WTC11 (cell line): ENCODE measurements at regions not wholly inside any gene's neighbourhood (a gene's known extent, or its start where the extent isn't known, plus 50 kb on each side); places are given as distances from the start of the nearest gene placed in this dataset.

Experiments
- ATAC-seq: fragments of 200-7000 bp; cut with Tn5 transposase; 2 replicates; pipeline ENCODE4 v1.10.0; 2021; ENCODE audit warnings: mild to moderate bottlenecking, moderate library complexity
- CTCF ChIA-PET: fragments of 300-600 bp; sonication (Branson Sonifier 250); formaldehyde crosslinking; loops from one replicate; lab custom pipeline; 2021; ENCODE audit warnings: antibody characterized with exemption; lab: Charles Lee
- POLR2A ChIA-PET: fragments of 350-600 bp; sonication (Branson Sonifier 250); formaldehyde crosslinking; loops from one replicate; lab custom pipeline; 2021; ENCODE audit warnings: antibody characterized with exemption; lab: Charles Lee
- DNase-seq: peaks from one replicate; pipeline ENCODE4 v3.0.0; 2021; ENCODE audit warnings: low spot score
- H3K27ac Mint-ChIP-seq: 2 replicates; pipeline ENCODE4 v1.8.0; 2021; ENCODE audit warnings: mixed read lengths
- H3K27me3 Mint-ChIP-seq: 2 replicates; pipeline ENCODE4 v1.8.0; 2021; ENCODE audit warnings: low read depth, mild to moderate bottlenecking, moderate library complexity, mixed read lengths
- H3K36me3 Mint-ChIP-seq: 2 replicates; pipeline ENCODE4 v1.8.0; 2021; ENCODE audit warnings: mixed read lengths
- H3K4me1 Mint-ChIP-seq: 2 replicates; pipeline ENCODE4 v1.8.0; 2022; ENCODE audit warnings: mixed read lengths
- H3K4me3 Mint-ChIP-seq: 2 replicates; pipeline ENCODE4 v1.8.0; 2021; ENCODE audit warnings: mild to moderate bottlenecking, moderate library complexity, mixed read lengths
- H3K9me3 Mint-ChIP-seq: 2 replicates; pipeline ENCODE4 v1.8.0; 2021; ENCODE audit warnings: mixed read lengths
- AR ChIP-seq: fragments of 250-450 bp; sonication (Bioruptor Pico); IDR thresholded peaks from 2 replicates; pipeline ENCODE4 v1.9.0; 2021; ENCODE audit warnings: mild to moderate bottlenecking
- CREM ChIP-seq: sonication (generic); formaldehyde crosslinking; IDR thresholded peaks from 2 replicates; pipeline ENCODE4 v1.8.1; 2022; ENCODE audit warnings: mild to moderate bottlenecking, missing genetic modification reagents, moderate library complexity
- E2F1 ChIP-seq: sonication (generic); formaldehyde crosslinking; IDR thresholded peaks from 2 replicates; pipeline ENCODE4 v1.8.0; 2022; ENCODE audit warnings: mild to moderate bottlenecking, missing genetic modification reagents
- E2F4 ChIP-seq: sonication (generic); formaldehyde crosslinking; IDR thresholded peaks from 2 replicates; pipeline ENCODE4 v1.8.1; 2022; ENCODE audit warnings: low read depth, mild to moderate bottlenecking, moderate library complexity, missing genetic modification reagents, borderline replicate concordance
- FOXK1 ChIP-seq: sonication (generic); formaldehyde crosslinking; IDR thresholded peaks from 2 replicates; pipeline ENCODE4 v1.8.0; 2022; ENCODE audit warnings: mild to moderate bottlenecking, moderate library complexity, missing genetic modification reagents
- HMGA2 ChIP-seq: fragments of 250-450 bp; sonication (Bioruptor Pico); IDR thresholded peaks from 2 replicates; pipeline ENCODE4 v1.4.0; 2021; ENCODE audit warnings: mild to moderate bottlenecking, moderate library complexity
- MLX ChIP-seq: sonication (generic); formaldehyde crosslinking; IDR thresholded peaks from 2 replicates; pipeline ENCODE4 v1.8.1; 2023; ENCODE audit warnings: mild to moderate bottlenecking, missing genetic modification reagents, moderate library complexity
- NFATC4 ChIP-seq: fragments of 250-450 bp; sonication (Bioruptor Pico); IDR thresholded peaks from 2 replicates; pipeline ENCODE4 v1.9.0; 2021; ENCODE audit warnings: mild to moderate bottlenecking
- RORB ChIP-seq: fragments of 250-450 bp; sonication (Bioruptor Pico); IDR thresholded peaks from 2 replicates; pipeline ENCODE4 v1.9.0; 2021; ENCODE audit warnings: mild to moderate bottlenecking
- STAT6 ChIP-seq: sonication (generic); formaldehyde crosslinking; conservative IDR thresholded peaks from 2 replicates; pipeline ENCODE4 v1.8.1; 2023; ENCODE audit warnings: mild to moderate bottlenecking, low read depth, missing genetic modification reagents, moderate library complexity
- ZNF396 ChIP-seq: fragments of 250-450 bp; sonication (Bioruptor Pico); IDR thresholded peaks from 2 replicates; pipeline ENCODE4 v1.8.0; 2021; ENCODE audit warnings: mild to moderate bottlenecking, moderate library complexity, borderline replicate concordance
- ZNF423 ChIP-seq: fragments of 250-450 bp; sonication (Bioruptor Pico); IDR thresholded peaks from 2 replicates; pipeline ENCODE4 v2.1.2; 2022; ENCODE audit warnings: mild to moderate bottlenecking, moderate library complexity
- ZNF425 ChIP-seq: fragments of 250-450 bp; sonication (Bioruptor Pico); conservative IDR thresholded peaks from 2 replicates; pipeline ENCODE4 v1.9.0; 2021; ENCODE audit warnings: mild to moderate bottlenecking
- ZNF671 ChIP-seq: fragments of 250-450 bp; sonication (Bioruptor Pico); IDR thresholded peaks from 2 replicates; pipeline ENCODE4 v1.8.0; 2021; ENCODE audit warnings: mild to moderate bottlenecking
- TF ChIP-seq, protein P1 (sequence below): sonication (generic); formaldehyde crosslinking; IDR thresholded peaks from 2 replicates; pipeline ENCODE4 v1.8.1; 2023; ENCODE audit warnings: mild to moderate bottlenecking, missing genetic modification reagents, moderate library complexity
- TF ChIP-seq, protein P2 (sequence below): sonication (generic); formaldehyde crosslinking; IDR thresholded peaks from 2 replicates; pipeline ENCODE4 v1.8.1; 2022; ENCODE audit warnings: mild to moderate bottlenecking, missing genetic modification reagents, moderate library complexity, borderline replicate concordance
- TF ChIP-seq, protein P3 (sequence below): sonication (generic); formaldehyde crosslinking; IDR thresholded peaks from 2 replicates; pipeline ENCODE4 v1.8.1; 2022; ENCODE audit warnings: missing genetic modification reagents, borderline replicate concordance

DNA sequence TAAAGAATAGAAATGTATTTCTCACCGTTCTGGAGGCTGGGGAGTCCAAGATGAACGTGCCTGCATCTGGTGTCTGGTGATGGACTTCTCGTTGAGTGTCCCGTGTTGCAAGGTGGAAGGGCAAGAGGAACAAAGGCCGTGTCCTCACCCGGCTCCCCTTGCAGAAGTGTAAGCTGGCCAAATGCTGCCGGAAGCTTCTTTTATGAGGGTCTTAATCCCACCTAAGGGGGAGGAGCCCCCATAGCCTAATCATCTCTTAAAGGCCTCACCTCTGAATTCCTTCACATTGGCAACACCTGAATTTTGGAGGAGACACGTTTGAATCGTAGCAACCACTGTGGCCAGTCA is 99.1 kb upstream of the DAP start (continued):
- TF ChIP-seq, protein P1, sequence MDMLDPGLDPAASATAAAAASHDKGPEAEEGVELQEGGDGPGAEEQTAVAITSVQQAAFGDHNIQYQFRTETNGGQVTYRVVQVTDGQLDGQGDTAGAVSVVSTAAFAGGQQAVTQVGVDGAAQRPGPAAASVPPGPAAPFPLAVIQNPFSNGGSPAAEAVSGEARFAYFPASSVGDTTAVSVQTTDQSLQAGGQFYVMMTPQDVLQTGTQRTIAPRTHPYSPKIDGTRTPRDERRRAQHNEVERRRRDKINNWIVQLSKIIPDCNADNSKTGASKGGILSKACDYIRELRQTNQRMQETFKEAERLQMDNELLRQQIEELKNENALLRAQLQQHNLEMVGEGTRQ: no peak

DNA sequence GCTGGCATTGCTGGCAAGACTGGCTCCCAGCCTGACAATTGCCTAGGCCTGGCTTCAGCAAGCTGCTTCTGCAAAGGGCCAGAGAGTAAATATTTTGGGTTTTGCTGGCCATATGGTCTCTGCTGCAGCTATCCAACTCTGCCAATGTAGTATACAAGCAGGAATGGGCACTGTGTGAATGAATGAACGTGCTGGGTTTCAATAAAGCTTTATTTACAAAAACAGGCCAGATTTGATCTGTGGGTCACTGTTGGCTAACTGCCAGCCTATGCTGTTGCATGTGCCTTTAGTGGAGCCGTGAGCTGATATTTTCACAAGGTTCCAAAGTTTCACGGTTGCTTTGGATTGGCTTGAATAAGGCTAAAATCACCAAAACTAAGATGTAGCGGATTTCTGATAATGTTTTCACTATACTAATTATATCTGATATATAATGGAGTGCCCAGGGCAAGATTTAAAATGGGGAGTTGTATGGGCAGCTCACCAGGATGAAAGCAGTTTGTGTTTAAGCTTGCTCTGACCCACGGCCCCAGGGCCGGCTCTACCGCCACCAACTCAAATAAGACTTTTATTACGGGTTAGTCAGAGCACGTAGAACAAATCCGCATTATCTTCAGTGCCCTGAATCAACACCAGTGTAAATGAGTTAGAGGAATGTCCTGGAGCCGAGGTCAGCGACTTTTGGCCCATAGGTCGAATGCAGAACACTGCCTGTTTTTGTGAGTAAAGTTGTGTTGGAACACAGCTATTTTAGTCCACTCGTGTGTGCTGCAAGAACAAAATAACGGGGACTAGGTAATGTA is 98.6 kb upstream of the DAP start:
- DNase-seq: no peak
- CTCF ChIA-PET: interaction anchor here (0.6 kb wide), 1 partner anchor 59 kb away, joined by 3 read pairs; no protein-coding TSS in a partner anchor
- Mint-ChIP-seq H3K27ac (no peak overlapping the region), H3K9me3 (no peaks in the 10 kb centered on the region), H3K27me3 (peaks cover 22% of the 10 kb centered on the region), H3K4me3 (no peak overlapping the region), H3K36me3 (no peaks in the 10 kb centered on the region), H3K4me1 (peaks cover 23% of the 10 kb centered on the region)
- POLR2A ChIA-PET: no interaction called here
- TF ChIP-seq CREM (no peak), FOXK1 (CRISPR knock-in tag) (no peak), ZNF423 (no peak), ZNF425 (CRISPR knock-in tag) (no peak), ZNF396 (CRISPR knock-in tag) (no peak), NFATC4 (CRISPR knock-in tag) (no peak)
- TF ChIP-seq, protein P2, sequence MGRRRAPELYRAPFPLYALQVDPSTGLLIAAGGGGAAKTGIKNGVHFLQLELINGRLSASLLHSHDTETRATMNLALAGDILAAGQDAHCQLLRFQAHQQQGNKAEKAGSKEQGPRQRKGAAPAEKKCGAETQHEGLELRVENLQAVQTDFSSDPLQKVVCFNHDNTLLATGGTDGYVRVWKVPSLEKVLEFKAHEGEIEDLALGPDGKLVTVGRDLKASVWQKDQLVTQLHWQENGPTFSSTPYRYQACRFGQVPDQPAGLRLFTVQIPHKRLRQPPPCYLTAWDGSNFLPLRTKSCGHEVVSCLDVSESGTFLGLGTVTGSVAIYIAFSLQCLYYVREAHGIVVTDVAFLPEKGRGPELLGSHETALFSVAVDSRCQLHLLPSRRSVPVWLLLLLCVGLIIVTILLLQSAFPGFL (CRISPR knock-in tag): no peak
- ATAC-seq: no peak

GRCh38 chr5:10858945-10859344 is 97.9 kb upstream of the DAP start:
- CTCF ChIA-PET: interaction anchor here (0.6 kb wide), 1 partner anchor 59 kb away, joined by 3 read pairs; no protein-coding TSS in a partner anchor
- ATAC-seq (no peak), DNase-seq (no peak)
- POLR2A ChIA-PET: no interaction called here
- H3K4me1 Mint-ChIP-seq: peaks cover 28% of the 10 kb centered on the region
- no peak overlapping the region for H3K4me3 Mint-ChIP-seq
- peaks cover 26% of the 10 kb centered on the region for H3K27me3 Mint-ChIP-seq
- no peaks in the 10 kb centered on the region for H3K36me3 Mint-ChIP-seq
- H3K9me3 Mint-ChIP-seq: no peaks in the 10 kb centered on the region
- no peak overlapping the region for H3K27ac Mint-ChIP-seq
- TF ChIP-seq, protein P3, sequence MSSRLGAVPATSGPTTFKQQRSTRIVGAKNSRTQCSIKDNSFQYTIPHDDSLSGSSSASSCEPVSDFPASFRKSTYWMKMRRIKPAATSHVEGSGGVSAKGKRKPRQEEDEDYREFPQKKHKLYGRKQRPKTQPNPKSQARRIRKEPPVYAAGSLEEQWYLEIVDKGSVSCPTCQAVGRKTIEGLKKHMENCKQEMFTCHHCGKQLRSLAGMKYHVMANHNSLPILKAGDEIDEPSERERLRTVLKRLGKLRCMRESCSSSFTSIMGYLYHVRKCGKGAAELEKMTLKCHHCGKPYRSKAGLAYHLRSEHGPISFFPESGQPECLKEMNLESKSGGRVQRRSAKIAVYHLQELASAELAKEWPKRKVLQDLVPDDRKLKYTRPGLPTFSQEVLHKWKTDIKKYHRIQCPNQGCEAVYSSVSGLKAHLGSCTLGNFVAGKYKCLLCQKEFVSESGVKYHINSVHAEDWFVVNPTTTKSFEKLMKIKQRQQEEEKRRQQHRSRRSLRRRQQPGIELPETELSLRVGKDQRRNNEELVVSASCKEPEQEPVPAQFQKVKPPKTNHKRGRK (CRISPR knock-in tag): no peak
- no peak for TF ChIP-seq MLX (CRISPR knock-in tag)
- TF ChIP-seq AR: no peak
- no peak for TF ChIP-seq E2F4 (CRISPR knock-in tag)
- no peak for TF ChIP-seq ZNF396 (CRISPR knock-in tag)
- TF ChIP-seq RORB (CRISPR knock-in tag): no peak
- no peak for TF ChIP-seq ZNF671 (CRISPR knock-in tag)
- no peak for TF ChIP-seq STAT6 (CRISPR knock-in tag)
- no peak for TF ChIP-seq HMGA2 (CRISPR knock-in tag)
- no peak for TF ChIP-seq E2F1
